ENCODE measurements at regions not wholly inside any gene's neighbourhood (a gene's known extent, or its start where the extent isn't known, plus 50 kb on each side); places are given as distances from the start of the nearest gene placed in this dataset.

GRCh38 chr6:875012-875411 lies 182.1 kb upstream of the EXOC2 start (continued):
- TF ChIP-seq CUX1 (IDR thresholded peaks at IDR 0.05; ENCODE audit: insufficient replicate concordance, low read depth, low read length): no peak
- TF ChIP-seq PML (IDR thresholded peaks at IDR 0.05; ENCODE audit: low read length): no peak
- no peak for TF ChIP-seq HDGF (IDR thresholded peaks at IDR 0.05)
- no peak for TF ChIP-seq BRCA1 (IDR thresholded peaks at IDR 0.05; ENCODE audit: low read depth, low read length)
- no peak for TF ChIP-seq RFX5 (IDR thresholded peaks at IDR 0.05; ENCODE audit: low read depth, low read length)
- TF ChIP-seq E2F4 (IDR thresholded peaks at IDR 0.05; ENCODE audit: low read depth, low read length): no peak
- TF ChIP-seq SUPT20H (IDR thresholded peaks at IDR 0.05; ENCODE audit: borderline replicate concordance, control insufficient read depth, low read depth, low read length): no peak
- no peak for TF ChIP-seq KDM1A (IDR thresholded peaks at IDR 0.05; ENCODE audit: borderline replicate concordance)

All from GM12878 (cell line).